MM.1S (cell line): ENCODE measurements at regions not wholly inside any gene's neighbourhood (a gene's known extent, or its start where the extent isn't known, plus 50 kb on each side); places are given as distances from the start of the nearest gene placed in this dataset.

Experiments used
- CTCF ChIP-seq: fragments of 300-600 bp; sonication (generic); IDR thresholded peaks from 2 replicates; pipeline ENCODE4 v1.5.1; 2016; ENCODE audit warnings: antibody characterized with exemption, low read length, mixed read lengths
- EZH2 ChIP-seq: fragments of 300-600 bp; sonication (generic); optimal IDR thresholded peaks from 2 replicates; pipeline ENCODE3; 2017; ENCODE audit warnings: low read depth, mild to moderate bottlenecking, antibody characterized with exemption, low read length, mixed read lengths

- no peak for TF ChIP-seq CTCF
- no peak for TF ChIP-seq EZH2
Observed at GRCh38 chr12:116368196-116369194, 91.0 kb upstream of the MED13L start.
